GM12873 (cell line): ENCODE measurements at regions not wholly inside any gene's neighbourhood (a gene's known extent, or its start where the extent isn't known, plus 50 kb on each side); places are given as distances from the start of the nearest gene placed in this dataset.

ENCODE experiments used
- CTCF ChIP-seq: IDR thresholded peaks from 2 replicates; pipeline ENCODE4 v1.5.1; 2012; ENCODE audit warnings: low read depth, mild to moderate bottlenecking, moderate library complexity, low read length, control low read depth; ENCODE audit not compliant: insufficient read depth; ENCODE audit errors: missing control alignments

DNA sequence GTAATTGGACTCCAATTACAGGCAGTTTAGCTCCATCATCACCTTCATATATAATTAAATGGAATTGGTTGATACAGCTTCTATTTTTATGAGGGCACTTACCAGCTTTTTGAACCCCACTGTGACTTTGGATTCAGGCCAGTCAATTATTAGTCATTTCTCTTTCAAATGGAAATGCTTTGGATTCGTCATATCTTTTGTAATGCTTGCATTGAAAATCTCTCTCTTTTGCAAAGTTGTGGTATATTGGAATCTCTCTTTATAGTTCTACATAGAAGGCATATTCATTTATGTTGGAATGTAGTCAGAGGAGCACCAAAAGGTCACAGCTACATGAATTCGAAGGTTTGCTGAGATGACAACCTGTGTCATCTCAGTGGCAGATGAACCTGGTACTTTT is 1074.3 kb upstream of the SLC10A2 start:
- no peak for TF ChIP-seq CTCF

DNA sequence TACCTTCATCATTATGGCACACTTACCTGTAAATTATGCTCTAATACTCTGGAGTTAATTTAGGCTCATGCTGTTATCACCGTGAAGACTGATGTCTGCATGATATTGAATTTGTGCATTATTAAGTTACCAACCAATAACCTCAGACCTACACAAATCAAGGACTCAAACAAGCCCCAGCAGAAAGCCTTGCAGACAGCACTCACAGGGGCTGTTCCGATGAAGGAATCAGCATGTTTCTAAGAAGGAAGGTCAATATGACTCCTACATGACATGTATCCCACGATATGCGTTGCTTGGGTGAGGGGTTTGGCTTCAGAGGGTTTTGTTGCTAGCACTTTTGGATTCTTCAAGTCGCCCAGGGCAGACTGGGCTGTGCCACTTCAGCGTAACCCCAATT is 1071.2 kb upstream of the SLC10A2 start:
- TF ChIP-seq CTCF: no peak

DNA sequence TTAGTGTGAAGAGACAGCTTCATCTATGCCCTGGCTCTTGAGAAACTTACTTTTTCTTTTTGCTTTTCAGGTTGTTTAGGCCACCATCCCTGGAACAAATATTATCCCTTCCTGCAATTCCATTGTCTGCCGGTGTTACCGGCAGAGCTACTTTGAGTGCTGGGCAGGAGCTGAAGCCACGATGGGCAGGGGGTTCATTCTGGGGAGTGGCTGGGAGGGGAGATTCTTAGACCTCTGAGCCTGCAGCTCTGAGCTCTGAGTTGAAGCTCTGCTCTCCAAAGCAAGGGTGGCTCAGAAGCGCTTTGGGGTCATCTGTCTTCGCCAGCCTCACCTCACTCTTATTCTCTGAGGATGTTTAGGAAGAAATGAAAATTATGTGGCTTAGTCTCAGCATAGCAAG is 1066.6 kb upstream of the SLC10A2 start:
- TF ChIP-seq CTCF: no peak

- no peak for TF ChIP-seq CTCF
Measured at GRCh38 chr13:104114101-104114500, 1047.9 kb upstream of the SLC10A2 start.

GRCh38 chr13:104111031-104111430 is 1044.8 kb upstream of the SLC10A2 start:
- TF ChIP-seq CTCF: no peak

DNA sequence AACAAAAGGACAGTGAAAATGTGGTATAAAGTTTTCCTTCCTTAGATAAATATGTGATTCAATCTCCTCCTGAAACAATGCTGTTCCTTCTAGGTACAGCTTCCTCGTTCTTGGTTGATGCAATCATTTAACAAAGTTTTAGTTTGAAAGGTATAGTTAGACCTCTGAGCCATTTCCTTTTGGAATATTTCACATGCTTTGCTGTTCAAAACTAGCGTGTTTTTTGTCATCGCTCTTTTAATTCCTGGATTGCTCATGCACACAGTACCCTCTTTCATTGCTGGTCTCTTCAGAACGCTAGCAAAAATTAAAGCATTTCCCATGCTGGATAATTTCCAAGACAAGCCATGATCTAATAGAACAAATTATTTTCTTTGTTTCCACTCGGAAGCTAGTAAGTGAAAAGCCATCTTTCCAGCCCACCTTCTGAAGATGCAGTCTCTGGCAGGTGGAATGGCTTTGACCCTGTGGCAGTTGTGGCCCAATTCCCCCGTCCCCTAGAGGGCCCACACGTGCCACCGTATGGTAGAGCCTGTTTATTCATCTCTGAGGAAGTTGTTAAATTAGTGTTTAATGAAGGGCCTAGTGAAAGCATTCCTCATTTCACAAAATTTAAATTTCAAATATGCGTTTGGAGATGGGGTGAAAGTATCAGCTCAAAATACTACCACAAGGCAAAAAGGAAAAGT is 1040.6 kb upstream of the SLC10A2 start:
- no peak for TF ChIP-seq CTCF

GRCh38 chr13:104105418-104106355 is 1039.5 kb upstream of the SLC10A2 start:
- TF ChIP-seq CTCF: no peak
